22Rv1 (cell line): ENCODE measurements at regions not wholly inside any gene's neighbourhood (a gene's known extent, or its start where the extent isn't known, plus 50 kb on each side); places are given as distances from the start of the nearest gene placed in this dataset.
A peak's percentile ranks its signal among the peaks of the same experiment; 100 is the strongest.

Experiments used
- H3K27ac ChIP-seq: fragments of 450-650 bp; 2 replicates; pipeline ENCODE4 v1.5.1; 2017
- ZFX ChIP-seq: fragments of 450-650 bp; IDR thresholded peaks from 2 replicates; pipeline ENCODE4 v1.6.1; 2017; ENCODE audit warnings: antibody characterized with exemption, borderline replicate concordance
- TF ChIP-seq, protein P1 (sequence below): fragments of 450-650 bp; IDR thresholded peaks from 2 replicates; pipeline ENCODE4 v1.5.1; 2017; ENCODE audit warnings: mild to moderate bottlenecking

DNA sequence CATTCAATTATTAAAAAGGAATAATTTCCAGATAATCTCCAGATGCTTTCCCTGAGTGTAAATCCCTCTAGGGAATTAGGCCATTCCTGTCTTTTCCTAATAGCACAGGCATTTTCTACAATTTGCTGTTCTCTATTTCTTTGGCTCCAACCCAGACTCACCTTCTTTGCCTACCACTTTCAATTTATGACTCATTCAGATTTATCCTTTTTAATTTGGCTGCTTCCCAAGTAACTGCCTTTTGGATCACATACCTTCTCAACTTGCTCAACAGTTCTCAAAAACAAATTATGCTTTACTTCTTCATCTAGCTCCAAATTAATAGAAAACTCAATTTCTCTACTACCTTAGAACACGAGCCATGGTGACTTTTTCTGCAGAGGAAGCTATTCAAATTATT lies 1166.3 kb upstream of the PCDH7 start:
- H3K27ac ChIP-seq, result no peak overlapping the region
- TF ChIP-seq ZFX, result no peak
- TF ChIP-seq, protein P1, sequence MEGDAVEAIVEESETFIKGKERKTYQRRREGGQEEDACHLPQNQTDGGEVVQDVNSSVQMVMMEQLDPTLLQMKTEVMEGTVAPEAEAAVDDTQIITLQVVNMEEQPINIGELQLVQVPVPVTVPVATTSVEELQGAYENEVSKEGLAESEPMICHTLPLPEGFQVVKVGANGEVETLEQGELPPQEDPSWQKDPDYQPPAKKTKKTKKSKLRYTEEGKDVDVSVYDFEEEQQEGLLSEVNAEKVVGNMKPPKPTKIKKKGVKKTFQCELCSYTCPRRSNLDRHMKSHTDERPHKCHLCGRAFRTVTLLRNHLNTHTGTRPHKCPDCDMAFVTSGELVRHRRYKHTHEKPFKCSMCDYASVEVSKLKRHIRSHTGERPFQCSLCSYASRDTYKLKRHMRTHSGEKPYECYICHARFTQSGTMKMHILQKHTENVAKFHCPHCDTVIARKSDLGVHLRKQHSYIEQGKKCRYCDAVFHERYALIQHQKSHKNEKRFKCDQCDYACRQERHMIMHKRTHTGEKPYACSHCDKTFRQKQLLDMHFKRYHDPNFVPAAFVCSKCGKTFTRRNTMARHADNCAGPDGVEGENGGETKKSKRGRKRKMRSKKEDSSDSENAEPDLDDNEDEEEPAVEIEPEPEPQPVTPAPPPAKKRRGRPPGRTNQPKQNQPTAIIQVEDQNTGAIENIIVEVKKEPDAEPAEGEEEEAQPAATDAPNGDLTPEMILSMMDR, result no peak

GRCh38 chr4:29558789-29559188 lies 1161.4 kb upstream of the PCDH7 start:
- TF ChIP-seq, protein P1, result no peak
- no peak for TF ChIP-seq ZFX
- peak overlapping the region; percentile 70 for H3K27ac ChIP-seq

DNA sequence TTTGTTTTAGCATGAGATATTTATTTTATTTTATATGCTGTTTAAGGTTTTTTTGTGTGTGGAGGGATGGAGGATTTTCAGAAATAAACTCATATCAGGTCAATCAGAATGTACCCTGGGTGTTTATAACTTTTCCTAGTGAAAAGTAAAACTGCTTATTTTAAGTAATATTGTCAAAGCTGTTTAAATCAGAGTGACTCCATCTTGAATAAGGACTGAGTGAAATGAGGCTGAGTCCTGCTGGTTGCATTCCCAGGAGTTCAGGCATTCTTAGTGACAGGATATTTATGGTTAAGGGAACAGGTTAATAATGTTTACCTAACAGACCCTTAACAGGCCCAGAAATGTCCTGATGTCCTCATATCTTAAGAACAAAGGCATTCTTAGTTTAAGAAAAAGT lies 1160.9 kb upstream of the PCDH7 start:
- TF ChIP-seq ZFX, result no peak
- TF ChIP-seq, protein P1, result no peak
- peak overlapping the region; percentile 70 for H3K27ac ChIP-seq

DNA sequence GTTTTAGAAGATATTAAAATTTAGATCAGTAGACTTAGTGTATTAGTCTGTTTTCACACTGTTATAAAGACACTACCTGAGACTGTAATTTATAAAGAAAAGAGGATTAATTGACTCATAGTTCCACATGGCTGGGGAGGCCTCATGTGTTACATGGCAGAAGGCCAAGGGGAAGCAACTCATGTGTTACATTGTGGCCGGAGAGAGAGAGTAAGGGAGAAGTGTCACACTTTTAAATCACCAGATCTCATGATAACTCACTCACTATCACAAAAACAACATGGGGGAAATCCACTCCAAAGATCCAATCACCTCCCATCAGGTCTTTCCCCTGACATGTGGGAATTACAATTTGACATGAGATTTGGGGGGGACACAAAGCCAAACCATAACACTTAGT lies 1159.7 kb upstream of the PCDH7 start:
- peak overlapping the region; percentile 70 for H3K27ac ChIP-seq

DNA sequence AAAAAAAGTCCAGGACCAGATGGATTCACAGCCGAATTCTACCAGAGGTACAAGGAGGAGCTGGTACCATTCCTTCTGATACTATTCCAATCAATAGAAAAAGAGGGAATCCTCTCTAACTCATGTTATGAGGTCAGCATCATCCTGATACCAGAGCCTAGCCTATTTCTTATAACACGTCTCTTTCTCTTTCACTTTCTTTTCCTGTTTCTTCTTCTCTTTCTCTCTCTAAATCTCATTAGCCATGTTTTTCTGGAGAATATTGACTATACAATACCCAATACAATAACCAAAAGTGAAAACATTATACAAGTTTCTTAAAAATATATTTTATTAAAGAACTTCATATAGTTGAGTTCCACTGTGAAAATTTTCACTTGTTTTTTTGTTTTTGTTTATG lies 1154.9 kb upstream of the PCDH7 start:
- no peak for TF ChIP-seq ZFX
- TF ChIP-seq, protein P1, result no peak
- H3K27ac ChIP-seq, result no peak overlapping the region

More for the DNA sequence above, 1159.7 kb upstream of the PCDH7 start:
- TF ChIP-seq, protein P1, result no peak
- TF ChIP-seq ZFX, result no peak

- TF ChIP-seq ZFX, result no peak
- TF ChIP-seq, protein P1, result no peak
- no peak overlapping the region; the same call in 1 of the 2 replicates for H3K27ac ChIP-seq
Measured at GRCh38 chr4:29566371-29566770, 1153.8 kb upstream of the PCDH7 start.

DNA sequence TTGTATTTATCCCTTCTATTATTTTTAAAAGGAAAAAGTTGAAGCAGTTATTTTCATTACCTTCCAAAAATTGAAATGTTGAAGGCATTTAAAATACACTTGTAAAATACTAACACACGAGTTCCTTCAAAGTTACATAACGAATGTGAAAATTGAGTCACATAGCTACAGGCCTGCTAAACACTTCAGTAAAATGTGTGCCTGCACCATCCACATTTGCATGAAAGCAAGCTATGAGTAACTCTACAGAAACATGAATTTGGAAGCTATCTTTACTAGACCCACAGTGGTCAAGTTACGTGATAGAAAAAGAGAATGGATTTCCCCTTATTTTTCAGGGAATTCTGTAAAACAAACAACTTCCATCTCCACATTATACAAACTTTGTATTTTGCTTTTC lies 1148.8 kb upstream of the PCDH7 start:
- TF ChIP-seq ZFX, result no peak
- TF ChIP-seq, protein P1, result no peak
- no peak overlapping the region for H3K27ac ChIP-seq

- H3K27ac ChIP-seq, result no peak overlapping the region
- TF ChIP-seq, protein P1, result no peak
- TF ChIP-seq ZFX, result no peak
Measured at GRCh38 chr4:29578329-29578728, 1141.8 kb upstream of the PCDH7 start.
